Fibroblast of pulmonary artery (primary cell): ENCODE measurements at regions not wholly inside any gene's neighbourhood (a gene's known extent, or its start where the extent isn't known, plus 50 kb on each side); places are given as distances from the start of the nearest gene placed in this dataset.

Experiments
- DNase-seq: peaks from one replicate; pipeline ENCODE4 v3.0.0-alpha.2; 2010; ENCODE audit warnings: low read depth
- H3K4me3 ChIP-seq: replicated peaks from 2 replicates; pipeline ENCODE4 v1.5.1; 2011; ENCODE audit warnings: low read depth, mild to moderate bottlenecking, control low read depth, low read length, moderate library complexity
- TF ChIP-seq, protein P1 (sequence below): IDR thresholded peaks from 2 replicates; pipeline ENCODE4 v1.5.1; 2011; ENCODE audit warnings: mild to moderate bottlenecking, control low read depth, low read length, inconsistent platforms; ENCODE audit errors: missing control alignments

DNA sequence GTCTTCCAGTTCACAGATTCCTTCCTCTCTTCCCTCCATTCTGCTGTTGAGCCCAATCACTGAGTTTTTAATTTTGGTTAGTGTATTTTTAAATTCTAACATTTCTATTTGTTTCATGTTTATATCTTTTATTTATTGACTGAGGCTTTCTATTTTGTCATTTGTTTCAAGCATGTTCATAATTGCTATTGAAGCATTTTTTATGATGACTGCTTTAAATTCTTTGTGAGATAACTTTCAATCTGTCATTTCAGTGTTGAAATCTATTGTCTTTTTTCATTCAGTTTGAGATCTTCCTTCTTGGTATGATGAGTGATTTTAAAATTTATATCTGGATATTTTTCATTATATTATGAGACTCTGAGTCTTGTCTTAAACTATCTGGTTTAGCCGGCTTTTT, 192.3 kb downstream of the RPLP1 start:
- H3K4me3 ChIP-seq = no peak overlapping the region
- DNase-seq = no peak
- TF ChIP-seq, protein P1, sequence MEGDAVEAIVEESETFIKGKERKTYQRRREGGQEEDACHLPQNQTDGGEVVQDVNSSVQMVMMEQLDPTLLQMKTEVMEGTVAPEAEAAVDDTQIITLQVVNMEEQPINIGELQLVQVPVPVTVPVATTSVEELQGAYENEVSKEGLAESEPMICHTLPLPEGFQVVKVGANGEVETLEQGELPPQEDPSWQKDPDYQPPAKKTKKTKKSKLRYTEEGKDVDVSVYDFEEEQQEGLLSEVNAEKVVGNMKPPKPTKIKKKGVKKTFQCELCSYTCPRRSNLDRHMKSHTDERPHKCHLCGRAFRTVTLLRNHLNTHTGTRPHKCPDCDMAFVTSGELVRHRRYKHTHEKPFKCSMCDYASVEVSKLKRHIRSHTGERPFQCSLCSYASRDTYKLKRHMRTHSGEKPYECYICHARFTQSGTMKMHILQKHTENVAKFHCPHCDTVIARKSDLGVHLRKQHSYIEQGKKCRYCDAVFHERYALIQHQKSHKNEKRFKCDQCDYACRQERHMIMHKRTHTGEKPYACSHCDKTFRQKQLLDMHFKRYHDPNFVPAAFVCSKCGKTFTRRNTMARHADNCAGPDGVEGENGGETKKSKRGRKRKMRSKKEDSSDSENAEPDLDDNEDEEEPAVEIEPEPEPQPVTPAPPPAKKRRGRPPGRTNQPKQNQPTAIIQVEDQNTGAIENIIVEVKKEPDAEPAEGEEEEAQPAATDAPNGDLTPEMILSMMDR = no peak

DNA sequence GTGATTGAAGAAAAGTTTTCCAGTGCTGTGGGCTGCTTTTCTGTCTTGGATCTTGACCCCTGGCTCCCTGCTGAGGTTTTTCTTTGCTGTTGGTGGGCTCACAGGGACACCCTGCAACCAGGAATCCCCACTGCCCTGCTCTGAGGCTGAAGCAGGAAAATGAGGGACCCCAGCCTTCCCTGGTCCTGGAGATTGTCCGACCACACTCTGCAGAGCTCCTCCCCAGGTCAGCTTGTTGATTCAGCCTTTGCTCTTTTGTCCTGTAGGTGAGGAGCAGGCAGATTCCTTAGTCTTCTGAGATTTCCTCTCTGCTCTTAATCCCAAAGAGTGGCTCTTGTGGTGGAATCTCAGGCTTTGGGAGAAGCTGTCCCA, 194.5 kb downstream of the RPLP1 start:
- no peak for DNase-seq
- H3K4me3 ChIP-seq = no peak overlapping the region
- TF ChIP-seq, protein P1 = no peak

DNA sequence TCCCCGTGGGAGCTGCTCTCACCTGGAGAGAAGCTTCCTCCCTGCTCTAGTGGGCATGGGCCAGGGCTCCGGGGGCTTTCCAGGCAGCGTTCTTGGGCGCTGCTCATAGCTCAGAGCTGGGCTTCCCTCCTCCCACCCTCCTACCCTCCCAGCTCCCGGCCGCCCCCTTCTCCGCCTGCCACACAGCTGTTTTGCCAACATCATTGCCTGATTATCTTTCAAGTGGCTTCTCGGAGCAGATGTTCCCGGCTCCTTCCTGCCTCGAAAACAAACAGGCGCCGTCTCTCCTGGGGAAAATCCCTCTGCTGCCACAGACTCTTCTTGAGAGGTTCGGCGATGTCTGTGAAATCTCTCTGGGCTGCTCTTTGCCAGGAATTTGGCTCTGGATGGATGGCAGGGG, 195.6 kb downstream of the RPLP1 start:
- TF ChIP-seq, protein P1 = no peak
- no peak for DNase-seq
- H3K4me3 ChIP-seq = no peak overlapping the region

DNA sequence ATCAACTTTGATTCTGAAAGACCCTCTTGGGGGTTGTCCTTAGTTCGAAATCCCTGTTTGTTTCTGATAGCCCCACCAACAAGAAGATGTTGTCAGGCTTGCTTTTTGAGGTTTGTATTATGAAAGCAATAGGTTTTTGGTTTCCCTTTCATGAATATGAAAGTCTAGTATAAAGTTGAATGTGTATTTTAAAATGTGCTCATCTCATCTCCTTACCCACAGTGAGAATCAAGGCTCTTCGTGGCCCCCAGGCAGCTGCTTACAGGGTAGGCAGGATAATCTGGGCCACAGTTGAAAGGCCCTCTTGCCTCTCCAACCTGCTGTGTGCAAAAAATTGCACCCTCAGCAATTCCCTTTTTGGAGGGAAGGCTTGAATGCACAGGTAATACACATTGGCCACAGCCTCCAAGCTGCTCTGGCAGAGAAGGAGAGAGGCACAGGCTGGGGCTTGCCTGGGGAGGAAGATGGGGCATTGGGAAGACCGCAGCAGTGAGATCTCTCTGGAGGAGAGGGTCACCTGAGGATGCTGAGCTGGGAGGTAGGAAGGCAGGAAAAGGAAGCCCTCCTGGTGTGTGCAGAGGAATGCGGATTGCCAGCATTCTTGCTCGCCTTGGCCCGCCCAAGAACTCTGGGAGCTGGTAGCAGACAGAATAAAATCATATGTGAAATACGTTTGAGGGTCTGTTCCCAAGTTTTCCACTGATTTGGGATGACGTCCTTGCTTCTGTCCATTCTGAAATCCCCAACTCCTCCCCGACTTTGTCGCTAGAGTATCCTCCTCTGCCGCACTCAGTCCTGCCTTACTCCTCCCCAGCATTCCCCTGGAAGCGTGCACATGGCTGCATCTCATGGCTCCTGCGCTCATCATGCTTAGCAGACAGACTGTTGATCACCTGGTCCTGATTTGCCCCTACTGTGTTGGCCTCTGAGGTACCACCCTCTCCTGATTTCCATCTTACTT, 196.4 kb downstream of the RPLP1 start:
- TF ChIP-seq, protein P1 = no peak
- no peak overlapping the region for H3K4me3 ChIP-seq
- DNase-seq = no peak

DNA sequence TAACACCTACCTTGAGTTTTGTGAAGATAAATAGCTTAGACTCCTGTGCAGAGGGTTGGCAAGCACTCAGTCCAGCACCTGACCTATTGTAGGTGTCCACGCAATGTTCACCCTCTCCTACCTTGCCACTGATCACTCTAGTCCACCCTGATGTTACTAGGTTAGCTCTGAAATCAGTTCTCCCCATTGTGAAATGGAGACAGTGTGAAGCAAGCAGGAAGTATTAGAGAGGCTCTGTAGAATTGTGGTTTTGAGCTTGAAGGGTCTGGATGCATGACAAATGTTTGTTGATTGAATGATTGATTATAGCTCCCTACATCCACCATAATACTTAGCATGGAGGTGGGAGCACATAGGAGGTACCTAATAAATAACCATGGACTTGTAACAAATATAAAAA, 199.7 kb downstream of the RPLP1 start:
- DNase-seq = no peak
- no peak overlapping the region for H3K4me3 ChIP-seq
- TF ChIP-seq, protein P1 = no peak

DNA sequence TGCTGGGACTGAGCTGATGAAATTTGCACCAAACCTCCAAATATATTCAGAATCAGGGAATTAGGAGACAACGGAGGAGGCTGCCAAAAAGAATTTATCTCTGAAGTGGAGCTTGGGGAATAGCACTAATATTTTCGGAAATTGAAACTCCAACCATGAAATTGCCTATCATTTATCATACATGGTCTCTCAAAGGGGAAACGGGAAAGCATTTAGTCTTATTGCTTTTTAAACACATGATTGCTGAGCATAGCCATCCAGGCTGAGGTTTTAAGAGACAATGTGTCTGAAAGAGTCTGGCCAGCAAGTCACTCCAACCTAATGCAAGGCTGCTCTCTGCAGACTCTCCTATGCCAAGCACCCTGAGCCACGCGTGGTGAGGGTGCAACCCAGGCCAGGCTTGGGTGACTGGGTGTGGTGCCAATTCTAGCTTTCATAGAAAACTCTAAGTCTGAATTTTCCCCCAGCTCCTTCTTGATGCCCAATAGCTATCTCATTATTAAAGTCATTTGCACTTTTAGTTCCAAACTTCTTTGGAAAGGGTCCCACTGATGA, 200.2 kb downstream of the RPLP1 start:
- DNase-seq = no peak
- no peak overlapping the region for H3K4me3 ChIP-seq

More for the DNA sequence above, 200.2 kb downstream of the RPLP1 start:
- TF ChIP-seq, protein P1 = no peak
